GM23338 (cell line): ENCODE measurements at regions not wholly inside any gene's neighbourhood (a gene's known extent, or its start where the extent isn't known, plus 50 kb on each side); places are given as distances from the start of the nearest gene placed in this dataset.

ENCODE experiments used
- ATAC-seq: fragments of 200-7000 bp; cut with Tn5 transposase; 3 replicates; pipeline ENCODE4 v1.9.1; 2020
- DNase-seq: peaks from one replicate; pipeline ENCODE4 v3.0.0-alpha.2; 2015; ENCODE audit warnings: low spot score
- H2AFZ ChIP-seq: fragments of 200-600 bp; sonication (generic); 2 replicates; pipeline ENCODE4 v1.8.0; 2016; ENCODE audit warnings: antibody characterized with exemption, mild to moderate bottlenecking, moderate library complexity
- H3F3A ChIP-seq: fragments of 200-600 bp; sonication (generic); replicated peaks from 2 replicates; pipeline ENCODE4 v1.8.0; 2017; ENCODE audit warnings: antibody characterized with exemption, mixed run types, low read depth
- H3K27ac ChIP-seq: fragments of 200-600 bp; sonication (generic); 2 replicates; pipeline ENCODE4 v1.6.1; 2016; ENCODE audit warnings: low read depth
- H3K27me3 ChIP-seq: fragments of 200-600 bp; sonication (generic); 2 replicates; pipeline ENCODE4 v1.8.0; 2016; ENCODE audit warnings: mild to moderate bottlenecking, mixed run types, moderate library complexity; ENCODE audit not compliant: insufficient read depth
- H3K36me3 ChIP-seq: fragments of 200-600 bp; sonication (generic); 2 replicates; pipeline ENCODE4 v1.8.0; 2016; ENCODE audit warnings: mild to moderate bottlenecking; ENCODE audit not compliant: insufficient read depth
- H3K4me1 ChIP-seq: fragments of 200-600 bp; sonication (generic); 2 replicates; pipeline ENCODE4 v1.8.0; 2016; ENCODE audit warnings: mild to moderate bottlenecking, moderate library complexity; ENCODE audit not compliant: insufficient read depth
- H3K4me2 ChIP-seq: fragments of 200-600 bp; sonication (generic); 2 replicates; pipeline ENCODE4 v1.7.1; 2017; ENCODE audit warnings: mixed run types
- H3K4me3 ChIP-seq: fragments of 200-600 bp; sonication (generic); 2 replicates; pipeline ENCODE4 v1.6.1; 2016; ENCODE audit warnings: mixed run types
- H3K79me2 ChIP-seq: fragments of 200-600 bp; sonication (generic); replicated peaks from 2 replicates; pipeline ENCODE4 v1.8.0; 2017; ENCODE audit warnings: mild to moderate bottlenecking; ENCODE audit not compliant: insufficient read depth
- H3K9me2 ChIP-seq: fragments of 200-600 bp; sonication (generic); 2 replicates; pipeline ENCODE4 v1.8.0; 2017; ENCODE audit not compliant: insufficient read depth
- H4K20me1 ChIP-seq: fragments of 200-600 bp; sonication (generic); replicated peaks from 2 replicates; pipeline ENCODE4 v1.8.0; 2017; ENCODE audit warnings: mild to moderate bottlenecking; ENCODE audit not compliant: insufficient read depth
- H3K27ac Mint-ChIP-seq: 2 replicates; pipeline ENCODE4 v1.8.0; 2020; ENCODE audit warnings: inconsistent platforms, mild to moderate bottlenecking, moderate library complexity, mixed read lengths
- H3K27me3 Mint-ChIP-seq: 3 replicates; pipeline ENCODE4 v1.8.0; 2022; ENCODE audit warnings: low read depth, mild to moderate bottlenecking, moderate library complexity, mixed read lengths, inconsistent platforms; ENCODE audit not compliant: insufficient read depth, poor library complexity
- H3K36me3 Mint-ChIP-seq: 3 replicates; pipeline ENCODE4 v1.8.0; 2021; ENCODE audit warnings: low read depth, mild to moderate bottlenecking, inconsistent platforms, moderate library complexity, mixed read lengths
- H3K4me1 Mint-ChIP-seq: 3 replicates; pipeline ENCODE4 v1.8.0; 2020; ENCODE audit warnings: mild to moderate bottlenecking, inconsistent platforms, mixed read lengths
- H3K4me3 Mint-ChIP-seq: 3 replicates; pipeline ENCODE4 v1.8.0; 2021; ENCODE audit warnings: moderate library complexity, mild to moderate bottlenecking, inconsistent platforms, mixed read lengths
- H3K9me3 Mint-ChIP-seq: 3 replicates; pipeline ENCODE4 v1.8.0; 2020; ENCODE audit warnings: moderate library complexity, mild to moderate bottlenecking, inconsistent platforms, mixed read lengths
- CREB1 ChIP-seq: fragments of 250-450 bp; sonication (Bioruptor Pico); IDR thresholded peaks from 2 replicates; pipeline ENCODE4 v1.5.0; 2020; ENCODE audit warnings: low read depth, mild to moderate bottlenecking, moderate library complexity
- CTCF ChIP-seq, 2 experiments: fragments of 200-600 bp in 1 of 2; sonication (generic) in 1 of 2; conservative IDR thresholded peaks; 2 replicates each; pipeline versions ENCODE4 v1.5.1 to v1.6.1; 2016 to 2017; ENCODE audit warnings: antibody characterized with exemption in 2 of 2, low read depth in 2 of 2, mild to moderate bottlenecking in 2 of 2, moderate library complexity in 1 of 2
- ETS1 ChIP-seq: IDR thresholded peaks from 2 replicates; pipeline ENCODE4 v1.6.1; 2016; ENCODE audit warnings: antibody characterized with exemption
- EZH2 ChIP-seq: fragments of 200-600 bp; sonication (generic); IDR thresholded peaks from one replicate; pipeline ENCODE4 v1.8.0; 2017; ENCODE audit warnings: antibody characterized with exemption, mild to moderate bottlenecking, low read depth; ENCODE audit not compliant: unreplicated experiment
- EZH2phosphoT487 ChIP-seq: fragments of 200-600 bp; sonication (generic); IDR thresholded peaks from one replicate; pipeline ENCODE4 v1.8.1; 2018; ENCODE audit warnings: antibody characterized with exemption; ENCODE audit not compliant: unreplicated experiment
- JUNB ChIP-seq: IDR thresholded peaks from one replicate; pipeline ENCODE4 v1.6.1; 2016; ENCODE audit warnings: antibody characterized with exemption; ENCODE audit not compliant: unreplicated experiment
- NANOG ChIP-seq: IDR thresholded peaks from 2 replicates; pipeline ENCODE4 v1.6.1; 2016; ENCODE audit warnings: antibody characterized with exemption, borderline replicate concordance
- POLR2AphosphoS5 ChIP-seq: IDR thresholded peaks from 2 replicates; pipeline ENCODE4 v1.6.1; 2016; ENCODE audit warnings: antibody characterized with exemption, low read depth
- REST ChIP-seq: IDR thresholded peaks from one replicate; pipeline ENCODE4 v1.6.1; 2018; ENCODE audit warnings: antibody characterized with exemption; ENCODE audit not compliant: unreplicated experiment
- STAT1 ChIP-seq: IDR thresholded peaks from one replicate; pipeline ENCODE4 v1.6.1; 2016; ENCODE audit warnings: antibody characterized with exemption; ENCODE audit not compliant: unreplicated experiment
- ZNF114 ChIP-seq: fragments of 250-450 bp; sonication (Bioruptor Pico); IDR thresholded peaks from 2 replicates; pipeline ENCODE4 v1.5.0; 2020; ENCODE audit warnings: mild to moderate bottlenecking, moderate library complexity
- ZNF331 ChIP-seq: fragments of 250-450 bp; sonication (Bioruptor Pico); IDR thresholded peaks from 2 replicates; pipeline ENCODE4 v1.5.0; 2020; ENCODE audit warnings: low read depth, mild to moderate bottlenecking, moderate library complexity
- ZNF462 ChIP-seq: fragments of 250-450 bp; sonication (Bioruptor Pico); IDR thresholded peaks from 2 replicates; pipeline ENCODE4 v1.5.0; 2020; ENCODE audit warnings: mild to moderate bottlenecking, moderate library complexity

- no peaks in the 10 kb centered on the region for H3F3A ChIP-seq
- H3K27ac ChIP-seq: no peak overlapping the region
- Mint-ChIP-seq H3K36me3 (peaks cover 39% of the 10 kb centered on the region), H3K27ac (no peak overlapping the region), H3K4me3 (no peak overlapping the region), H3K9me3 (peaks cover 100% of the 10 kb centered on the region), H3K4me1 (no peaks in the 10 kb centered on the region), H3K27me3 (peaks cover 2% of the 10 kb centered on the region)
- no peaks in the 10 kb centered on the region for H3K79me2 ChIP-seq
- H3K4me2 ChIP-seq: no peak overlapping the region
- no peak for TF ChIP-seq CTCF (conservative IDR thresholded peaks at IDR 0.05; ENCODE audit: low read depth in 2 of 2)
- no peak for TF ChIP-seq JUNB
- no peak for TF ChIP-seq ZNF331
- TF ChIP-seq CREB1 (CRISPR knock-in tag): no peak
- TF ChIP-seq STAT1: no peak
- TF ChIP-seq NANOG: no peak
- TF ChIP-seq ETS1: no peak
- no peak for TF ChIP-seq EZH2phosphoT487
- TF ChIP-seq ZNF462 (CRISPR knock-in tag): no peak
- TF ChIP-seq ZNF114 (CRISPR knock-in tag): no peak
- TF ChIP-seq EZH2: no peak
- no peak for TF ChIP-seq POLR2AphosphoS5
- TF ChIP-seq REST: no peak
- no peak overlapping the region for H2AFZ ChIP-seq
- H3K27me3 ChIP-seq: no peaks in the 10 kb centered on the region
- no peaks in the 10 kb centered on the region; the same call in 1 of the 2 replicates for H3K36me3 ChIP-seq
- no peaks in the 10 kb centered on the region for H3K4me1 ChIP-seq
- no peaks in the 10 kb centered on the region for H3K9me2 ChIP-seq
- ATAC-seq (no peak), DNase-seq (no peak)
- no peak overlapping the region for H3K4me3 ChIP-seq
- no peaks in the 10 kb centered on the region for H4K20me1 ChIP-seq
Observed at GRCh38 chr3:3295586-3295985, 116.1 kb upstream of the CRBN start.
